Fibroblast of lung (primary cell): ENCODE measurements at regions not wholly inside any gene's neighbourhood (a gene's known extent, or its start where the extent isn't known, plus 50 kb on each side); places are given as distances from the start of the nearest gene placed in this dataset.

Experiments
- DNase-seq, 2 donors: peaks; one replicate each; pipeline versions ENCODE4 v3.0.0 to v3.0.0-alpha.2; 2010; ENCODE audit warnings: low read depth in 2 of 2
- H2AFZ ChIP-seq: 2 replicates; pipeline ENCODE4 v1.5.1; 2012; ENCODE audit warnings: low read length, control low read depth, inconsistent platforms
- H3K27ac ChIP-seq: 2 replicates; pipeline ENCODE4 v1.5.1; 2011; ENCODE audit warnings: low read length, control low read depth; ENCODE audit not compliant: insufficient read depth
- H3K27me3 ChIP-seq: 2 replicates; pipeline ENCODE4 v1.5.1; 2011; ENCODE audit warnings: mild to moderate bottlenecking, low read length; ENCODE audit not compliant: control insufficient read depth, insufficient read depth
- H3K36me3 ChIP-seq: 2 replicates; pipeline ENCODE4 v1.5.1; 2011; ENCODE audit warnings: low read length; ENCODE audit not compliant: control insufficient read depth, insufficient read depth
- H3K4me1 ChIP-seq: 2 replicates; pipeline ENCODE4 v1.5.1; 2011; ENCODE audit warnings: low read length; ENCODE audit not compliant: control insufficient read depth, insufficient read depth; ENCODE audit errors: extremely low read depth
- H3K4me2 ChIP-seq: 2 replicates; pipeline ENCODE4 v1.5.1; 2011; ENCODE audit warnings: low read length, control low read depth; ENCODE audit not compliant: insufficient read depth; ENCODE audit errors: extremely low read depth
- H3K4me3 ChIP-seq, 4 experiments: fragments of 200-600 bp in 1 of 4; sonication (generic) in 1 of 4; replicated peaks in 1 of 4; 2 replicates each; pipeline ENCODE4 v1.5.1; 2011 to 2016; ENCODE audit warnings: low read length in 4 of 4, low read depth in 3 of 4, mild to moderate bottlenecking in 3 of 4, control low read depth in 2 of 4, inconsistent platforms in 1 of 4, mixed read lengths in 1 of 4; ENCODE audit not compliant: insufficient read depth in 1 of 4; ENCODE audit errors: control extremely low read depth in 1 of 4
- H3K79me2 ChIP-seq: 2 replicates; pipeline ENCODE4 v1.5.1; 2012; ENCODE audit warnings: mild to moderate bottlenecking, low read length, inconsistent platforms; ENCODE audit not compliant: control insufficient read depth, insufficient read depth
- H3K9ac ChIP-seq: 2 replicates; pipeline ENCODE4 v1.5.1; 2011; ENCODE audit warnings: mild to moderate bottlenecking, low read length, control low read depth; ENCODE audit not compliant: insufficient read depth
- H3K9me3 ChIP-seq: 2 replicates; pipeline ENCODE4 v1.5.1; 2012; ENCODE audit warnings: low read depth, low read length; ENCODE audit not compliant: control insufficient read depth, insufficient read depth
- H4K20me1 ChIP-seq: 2 replicates; pipeline ENCODE4 v1.5.1; 2011; ENCODE audit warnings: low read length; ENCODE audit not compliant: control insufficient read depth, insufficient read depth; ENCODE audit errors: extremely low read depth
- EZH2 ChIP-seq: IDR thresholded peaks from 2 replicates; pipeline ENCODE4 v1.5.1; 2012; ENCODE audit warnings: low read length, control low read depth, mild to moderate bottlenecking; ENCODE audit errors: missing control alignments
- TF ChIP-seq, protein P1 (sequence below), 2 donors: IDR thresholded peaks in 1 of 2; conservative IDR thresholded peaks in 1 of 2; 1 replicate in 1 of 2; 2 replicates in 1 of 2; pipeline ENCODE4 v1.5.1; 2011 to 2012; ENCODE audit warnings: low read length in 2 of 2, control low read depth in 1 of 2, inconsistent platforms in 1 of 2, low read depth in 1 of 2, mild to moderate bottlenecking in 1 of 2

- no peaks in the 10 kb centered on the region for H3K4me1 ChIP-seq
- no peak overlapping the region for H2AFZ ChIP-seq
- no peaks in the 10 kb centered on the region for H4K20me1 ChIP-seq
- no peak for DNase-seq
- H3K9me3 ChIP-seq = no peaks in the 10 kb centered on the region
- H3K9ac ChIP-seq = no peak overlapping the region
- H3K4me3 ChIP-seq = no peak overlapping the region
- no peaks in the 10 kb centered on the region for H3K36me3 ChIP-seq
- no peaks in the 10 kb centered on the region for H3K79me2 ChIP-seq
- TF ChIP-seq, protein P1, sequence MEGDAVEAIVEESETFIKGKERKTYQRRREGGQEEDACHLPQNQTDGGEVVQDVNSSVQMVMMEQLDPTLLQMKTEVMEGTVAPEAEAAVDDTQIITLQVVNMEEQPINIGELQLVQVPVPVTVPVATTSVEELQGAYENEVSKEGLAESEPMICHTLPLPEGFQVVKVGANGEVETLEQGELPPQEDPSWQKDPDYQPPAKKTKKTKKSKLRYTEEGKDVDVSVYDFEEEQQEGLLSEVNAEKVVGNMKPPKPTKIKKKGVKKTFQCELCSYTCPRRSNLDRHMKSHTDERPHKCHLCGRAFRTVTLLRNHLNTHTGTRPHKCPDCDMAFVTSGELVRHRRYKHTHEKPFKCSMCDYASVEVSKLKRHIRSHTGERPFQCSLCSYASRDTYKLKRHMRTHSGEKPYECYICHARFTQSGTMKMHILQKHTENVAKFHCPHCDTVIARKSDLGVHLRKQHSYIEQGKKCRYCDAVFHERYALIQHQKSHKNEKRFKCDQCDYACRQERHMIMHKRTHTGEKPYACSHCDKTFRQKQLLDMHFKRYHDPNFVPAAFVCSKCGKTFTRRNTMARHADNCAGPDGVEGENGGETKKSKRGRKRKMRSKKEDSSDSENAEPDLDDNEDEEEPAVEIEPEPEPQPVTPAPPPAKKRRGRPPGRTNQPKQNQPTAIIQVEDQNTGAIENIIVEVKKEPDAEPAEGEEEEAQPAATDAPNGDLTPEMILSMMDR (conservative IDR thresholded peaks at IDR 0.05 in 1 of 2, IDR thresholded peaks at IDR 0.05 in 1 of 2; ENCODE audit: low read depth in 1 of 2, low read length in 2 of 2) = no peak
- no peak for TF ChIP-seq EZH2
- no peak overlapping the region for H3K27ac ChIP-seq
- H3K27me3 ChIP-seq = no peaks in the 10 kb centered on the region
- H3K4me2 ChIP-seq = no peak overlapping the region
These were observed 235.2 kb upstream of the PMEPA1 start for GRCh38 chr20:57944988-57945387.

DNA sequence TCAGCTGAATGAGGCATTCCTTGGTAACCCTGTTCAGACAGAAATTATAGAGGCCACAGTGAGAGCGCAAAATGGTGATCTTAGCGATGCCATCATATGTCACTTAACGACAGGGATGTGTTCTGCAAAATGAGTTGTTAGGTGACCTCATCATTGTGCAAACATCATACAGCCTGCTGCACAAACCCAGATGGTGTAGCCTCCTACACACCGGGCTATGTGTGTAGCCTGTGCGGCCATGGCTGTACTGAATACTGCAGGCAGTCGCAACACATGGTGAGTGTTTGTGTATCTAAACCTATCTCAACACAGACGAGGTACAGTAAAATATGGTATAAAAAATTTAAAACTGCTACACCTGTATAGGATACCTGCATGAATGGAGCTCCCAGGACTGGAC is 234.1 kb upstream of the PMEPA1 start:
- no peaks in the 10 kb centered on the region for H3K4me1 ChIP-seq
- TF ChIP-seq EZH2 = no peak
- TF ChIP-seq, protein P1 (conservative IDR thresholded peaks at IDR 0.05 in 1 of 2, IDR thresholded peaks at IDR 0.05 in 1 of 2; ENCODE audit: low read depth in 1 of 2, low read length in 2 of 2) = no peak
- no peaks in the 10 kb centered on the region for H3K79me2 ChIP-seq
- no peaks in the 10 kb centered on the region for H3K27me3 ChIP-seq
- H4K20me1 ChIP-seq = no peaks in the 10 kb centered on the region
- H3K36me3 ChIP-seq = no peaks in the 10 kb centered on the region
- DNase-seq = no peak
- no peak overlapping the region for H3K4me3 ChIP-seq
- no peak overlapping the region for H3K4me2 ChIP-seq
- no peaks in the 10 kb centered on the region for H3K9me3 ChIP-seq
- H3K27ac ChIP-seq = no peak overlapping the region
- no peak overlapping the region for H2AFZ ChIP-seq
- H3K9ac ChIP-seq = no peak overlapping the region

DNA sequence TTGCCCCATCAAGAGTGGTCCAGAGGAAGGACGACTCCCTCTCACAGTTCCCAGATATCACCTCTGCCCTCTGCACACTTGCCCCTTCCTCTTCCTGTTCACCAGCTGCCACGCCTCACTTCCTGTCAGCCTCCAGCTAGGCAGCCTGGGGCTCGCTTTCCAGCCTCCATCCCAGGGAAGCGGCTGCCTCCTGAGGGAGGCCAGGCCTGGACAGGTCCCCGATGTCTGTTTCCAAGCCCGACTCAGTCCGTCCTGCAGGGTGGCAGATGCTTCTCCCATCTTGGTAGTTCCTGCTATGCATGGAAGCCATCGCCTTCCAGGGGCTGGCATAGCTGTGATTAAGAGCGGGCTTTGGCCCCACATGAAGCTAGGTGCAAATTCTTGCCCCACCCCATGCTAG is 233.5 kb upstream of the PMEPA1 start:
- Histone ChIP-seq H3K4me2 (no peak overlapping the region), H3K27me3 (no peaks in the 10 kb centered on the region), H3K9ac (no peak overlapping the region), H3K36me3 (no peaks in the 10 kb centered on the region), H3K79me2 (no peaks in the 10 kb centered on the region), H3K27ac (no peak overlapping the region), H3K9me3 (no peaks in the 10 kb centered on the region), H2AFZ (no peak overlapping the region), H4K20me1 (no peaks in the 10 kb centered on the region), H3K4me1 (no peaks in the 10 kb centered on the region), H3K4me3 (no peak overlapping the region)
- DNase-seq = no peak
- TF ChIP-seq EZH2 = no peak
- TF ChIP-seq, protein P1 (conservative IDR thresholded peaks at IDR 0.05 in 1 of 2, IDR thresholded peaks at IDR 0.05 in 1 of 2; ENCODE audit: low read depth in 1 of 2, low read length in 2 of 2) = no peak
